NCI-H2081 treated with DMSO at 0.1 percent for 48 hours (cell line): ENCODE measurements at regions not wholly inside any gene's neighbourhood (a gene's known extent, or its start where the extent isn't known, plus 50 kb on each side); places are given as distances from the start of the nearest gene placed in this dataset.
"Not testable (repeated sequence)": the region's sequence is repeated elsewhere in the genome, so short reads cannot be mapped to it uniquely, and the experiment has no call there.

Experiments used
- DNase-seq: peaks from one replicate; lab custom pipeline; 2025; lab: John Stamatoyannopoulos, UW

GRCh38 chr11:38721586-38722315 is 2123.7 kb upstream of the RAG2 start:
- no peak for DNase-seq

- DNase-seq: no peak
Measured at GRCh38 chr11:38718659-38719058, 2120.6 kb upstream of the RAG2 start.

DNA sequence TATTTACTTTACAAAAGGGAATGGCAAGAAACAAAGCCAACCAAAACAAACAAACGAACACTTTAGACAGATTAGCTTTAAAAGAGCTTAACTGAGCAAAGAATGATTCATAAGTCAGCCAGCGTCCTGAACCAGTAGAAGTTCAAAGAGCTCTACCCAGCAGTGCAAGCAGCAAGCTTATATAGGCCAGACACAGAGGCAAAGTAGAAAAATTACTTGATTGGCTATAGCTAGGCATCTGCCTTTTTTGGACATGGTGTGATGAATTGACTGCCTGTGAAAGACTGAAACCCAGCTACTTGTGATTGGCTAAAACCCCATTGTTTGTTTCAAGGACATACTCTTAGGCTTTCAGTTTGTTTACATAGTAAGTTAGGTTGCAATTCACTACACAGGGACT is 2120.0 kb upstream of the RAG2 start:
- no peak for DNase-seq

DNA sequence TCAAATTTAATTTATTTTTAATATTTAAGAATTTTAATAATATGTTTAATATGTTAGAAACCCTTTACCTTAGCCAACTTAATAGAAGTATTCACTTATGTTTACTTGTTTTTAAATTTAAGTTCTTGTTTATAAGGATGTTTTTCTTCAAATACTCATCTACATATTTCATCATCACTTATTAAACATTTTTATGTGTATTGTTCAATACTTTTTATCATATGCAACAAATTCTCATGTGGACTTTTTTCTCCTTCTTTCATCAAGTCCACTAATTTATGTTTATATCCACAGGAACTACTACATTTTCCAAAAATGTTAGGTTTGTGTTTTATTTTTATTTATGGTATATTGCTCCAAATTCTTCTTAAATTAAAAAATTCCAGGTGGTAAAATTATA is 2113.1 kb upstream of the RAG2 start:
- DNase-seq: no peak

DNA sequence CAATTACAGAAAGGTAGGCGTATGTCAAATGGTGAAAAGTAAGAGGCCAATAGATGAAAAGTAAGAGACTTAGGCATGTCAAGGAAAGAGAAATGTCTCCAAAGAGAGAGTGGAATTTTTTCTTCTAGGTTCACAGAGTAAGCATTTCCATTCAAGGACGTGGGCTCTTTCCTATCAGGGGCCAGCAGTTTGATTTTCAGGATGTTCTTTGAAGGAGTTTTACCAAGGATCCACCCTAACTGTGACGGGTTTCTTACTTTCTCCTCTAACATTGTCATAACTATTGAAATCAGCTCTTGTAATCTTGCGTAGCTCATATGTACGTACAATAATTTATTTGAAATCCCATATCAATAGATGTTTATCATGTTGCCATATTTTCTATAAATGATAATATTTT is 2112.2 kb upstream of the RAG2 start:
- no peak for DNase-seq

DNA sequence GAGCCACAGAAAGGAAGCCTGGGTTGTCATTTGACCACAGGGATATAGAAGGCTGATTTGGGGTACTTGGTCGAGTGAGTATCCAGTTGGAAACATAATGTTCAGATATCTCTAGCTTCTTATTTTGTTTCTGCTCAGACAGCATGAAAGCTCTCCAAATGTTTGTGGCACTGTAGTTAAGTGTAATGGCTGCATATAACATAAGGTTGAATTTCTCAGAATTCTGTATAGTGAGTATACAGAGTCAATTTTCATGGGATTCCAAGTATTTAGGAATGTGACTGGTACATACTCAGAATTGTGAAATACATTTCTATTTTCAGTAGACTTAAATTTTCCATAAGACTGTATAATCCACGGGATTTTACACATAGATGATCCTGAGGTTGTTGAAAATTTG is 2102.1 kb upstream of the RAG2 start:
- no peak for DNase-seq

GRCh38 chr11:38693306-38693705 is 2095.3 kb upstream of the RAG2 start:
- DNase-seq: no peak

DNA sequence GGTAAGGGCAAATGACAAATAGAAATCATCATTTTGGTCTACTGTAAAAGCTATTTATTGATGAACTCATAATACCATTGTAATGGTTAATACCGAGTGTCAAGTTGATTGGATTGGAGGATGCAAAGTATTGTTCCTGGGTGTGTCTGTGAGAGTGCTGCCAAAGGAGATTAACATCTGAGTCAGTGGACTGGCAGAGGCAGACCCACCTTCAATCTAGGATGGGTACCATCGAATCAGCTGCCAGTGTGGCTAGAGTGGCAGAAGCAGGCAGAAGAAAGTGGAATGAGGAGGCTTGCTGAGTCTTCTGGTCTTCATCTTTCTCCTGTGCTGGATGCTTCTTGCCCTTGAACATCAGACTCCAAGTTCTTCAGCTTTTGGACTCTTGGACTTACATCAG is 2092.2 kb upstream of the RAG2 start:
- not testable (repeated sequence) for DNase-seq

- no peak for DNase-seq
Measured at GRCh38 chr11:38687008-38687407, 2089.0 kb upstream of the RAG2 start.

GRCh38 chr11:38683484-38683883 is 2085.4 kb upstream of the RAG2 start:
- no peak for DNase-seq

- DNase-seq: no peak
Measured at GRCh38 chr11:38680746-38681145, 2082.7 kb upstream of the RAG2 start.

- DNase-seq: no peak
Measured at GRCh38 chr11:38680166-38680565, 2082.1 kb upstream of the RAG2 start.

- DNase-seq: no peak
Measured at GRCh38 chr11:38672445-38672844, 2074.4 kb upstream of the RAG2 start.

GRCh38 chr11:38667359-38667758 is 2069.3 kb upstream of the RAG2 start:
- no peak for DNase-seq

DNA sequence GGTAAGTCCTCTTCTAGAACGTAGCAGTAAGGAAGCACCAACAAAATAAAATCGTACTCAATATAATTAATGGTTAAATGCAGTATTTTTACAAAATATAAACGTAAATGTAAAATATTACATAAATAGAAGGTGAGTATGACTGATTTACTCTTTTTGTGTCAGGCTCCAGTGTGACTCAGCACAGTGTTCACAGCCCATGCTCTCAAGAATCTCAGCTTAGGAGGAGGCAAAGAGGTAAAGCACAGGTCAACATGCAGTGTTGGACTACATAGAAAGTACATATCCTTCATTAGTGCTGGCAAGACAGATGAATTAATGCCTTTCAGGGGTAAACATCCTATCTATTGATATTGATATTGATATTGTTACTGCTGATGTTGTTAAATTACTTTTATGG is 2050.6 kb upstream of the RAG2 start:
- DNase-seq: no peak

- DNase-seq: no peak
Measured at GRCh38 chr11:38646382-38646781, 2048.3 kb upstream of the RAG2 start.

DNA sequence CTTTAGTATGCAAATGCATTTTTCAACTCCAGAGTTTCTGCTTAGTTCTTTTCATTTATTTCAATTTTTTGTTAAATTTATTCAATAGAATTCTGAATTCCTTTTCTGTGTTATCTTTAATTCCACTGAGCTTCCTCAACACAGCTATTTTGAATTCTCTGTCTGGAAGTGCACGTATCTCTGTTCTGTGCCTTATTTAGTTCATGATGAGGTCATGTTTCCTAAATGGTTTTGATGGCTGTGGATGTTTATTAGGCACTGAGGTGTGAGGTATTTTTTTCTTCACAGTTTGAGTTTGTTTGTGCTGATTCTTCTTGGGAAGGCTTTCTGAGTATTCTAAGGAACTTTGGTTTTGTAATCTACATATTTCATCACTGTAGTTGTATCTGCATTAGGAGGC is 2042.8 kb upstream of the RAG2 start:
- DNase-seq: no peak

DNA sequence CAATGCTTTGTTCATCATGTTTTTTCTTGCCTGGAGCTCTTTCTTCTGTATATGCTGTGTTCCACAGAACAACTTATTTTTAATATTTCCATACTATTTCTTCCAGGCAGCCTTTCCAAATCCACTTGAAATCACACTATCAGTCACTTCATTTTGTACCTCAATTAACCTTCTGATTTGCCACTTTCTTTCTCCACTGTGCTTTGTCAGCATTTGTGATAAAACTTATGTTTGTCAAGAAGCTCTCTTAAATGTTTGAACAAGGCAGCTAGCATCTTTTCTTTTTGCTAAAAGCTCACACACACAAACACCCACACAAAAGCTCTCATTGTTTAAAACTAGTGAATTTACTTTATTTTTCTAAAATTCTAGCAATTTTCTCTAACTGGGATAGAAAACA is 2014.7 kb upstream of the RAG2 start:
- DNase-seq: no peak

- DNase-seq: not testable (repeated sequence)
Measured at GRCh38 chr11:38601371-38601770, 2003.3 kb upstream of the RAG2 start.

DNA sequence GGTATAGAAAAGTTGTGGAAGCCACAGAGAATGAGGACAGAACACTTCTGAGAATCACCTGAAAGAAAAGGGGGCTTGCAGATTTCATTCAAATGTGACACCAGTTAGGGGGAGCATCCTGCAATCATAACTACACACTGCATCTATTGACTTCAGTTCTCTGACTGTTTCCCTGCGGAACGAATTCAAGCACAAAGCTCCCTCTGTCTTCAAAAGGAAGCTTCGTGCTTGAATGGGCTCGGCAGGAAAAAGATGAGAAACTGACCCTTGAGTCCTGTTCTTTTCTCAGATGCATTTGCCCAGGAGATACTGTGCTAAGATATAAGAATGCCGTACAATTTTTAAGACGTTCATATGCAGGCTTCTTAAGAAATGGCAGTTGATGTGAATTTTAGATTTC is 2000.4 kb upstream of the RAG2 start:
- no peak for DNase-seq

DNA sequence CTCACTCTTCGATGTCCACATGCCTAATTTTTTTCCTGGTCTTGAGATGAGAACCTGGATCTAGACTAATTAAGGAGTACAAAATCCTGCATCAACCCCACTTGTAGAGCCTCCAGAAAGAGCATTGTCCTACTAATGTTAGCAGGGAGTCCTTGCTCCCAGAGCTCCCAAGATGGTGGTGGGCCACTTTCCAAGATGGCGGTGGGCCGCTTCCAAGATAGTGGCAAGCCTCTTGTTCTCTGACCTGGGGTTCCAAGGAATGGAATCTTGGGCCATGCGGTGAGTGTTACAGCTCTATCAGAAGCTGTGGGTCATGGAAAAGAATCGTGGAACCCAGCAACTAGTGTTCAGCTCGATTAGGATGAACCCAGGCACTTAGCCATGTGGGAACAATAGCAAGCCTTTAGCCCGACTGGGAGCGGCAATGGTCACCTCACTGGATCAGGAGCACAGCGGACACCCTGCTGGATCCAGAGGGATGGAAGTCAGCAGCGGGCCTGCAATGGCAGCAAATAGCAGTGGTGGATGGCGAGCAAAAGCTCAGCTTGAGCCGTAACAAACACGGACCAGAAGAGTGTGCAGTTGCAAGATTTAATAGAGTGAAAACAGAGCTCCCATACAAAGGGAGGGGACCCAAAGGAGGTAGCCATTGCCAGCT is 1997.5 kb upstream of the RAG2 start:
- not testable (repeated sequence) for DNase-seq

- DNase-seq: no peak
Measured at GRCh38 chr11:38594895-38595294, 1996.9 kb upstream of the RAG2 start.

GRCh38 chr11:38593649-38594048 is 1995.6 kb upstream of the RAG2 start:
- DNase-seq: no peak

GRCh38 chr11:38582756-38583155 is 1984.7 kb upstream of the RAG2 start:
- DNase-seq: no peak
